ENCODE measurements at regions not wholly inside any gene's neighbourhood (a gene's known extent, or its start where the extent isn't known, plus 50 kb on each side); places are given as distances from the start of the nearest gene placed in this dataset.

- WGBS, 2 experiments (ENCODE audit: insufficient coverage in 1 of 2, insufficient read length in 1 of 2): 93% methylated on average over 6 to 8 of the region's 8 CpGs
- Histone ChIP-seq H3K9ac (ENCODE audit: extremely low read depth, low read length, poor library complexity, severe bottlenecking) (no peak overlapping the region), H3K27me3 (ENCODE audit: control insufficient read depth, insufficient read depth, low read length, poor library complexity, severe bottlenecking) (no peaks in the 10 kb centered on the region), H3K27ac (ENCODE audit: low read depth, low read length) (no peak overlapping the region), H3K4me3 (ENCODE audit: low read length) (no peak overlapping the region), H3K4me1 (ENCODE audit: control insufficient read depth, insufficient read depth, low read length) (no peaks in the 10 kb centered on the region), H3K9me3 (ENCODE audit: control insufficient read depth, low read length) (no peaks in the 10 kb centered on the region), H3K36me3 (ENCODE audit: control insufficient read depth, insufficient read depth, low read length) (no peaks in the 10 kb centered on the region)
- H3K36me3 Mint-ChIP-seq (ENCODE audit: low read depth): no peaks in the 10 kb centered on the region
- H3K27ac Mint-ChIP-seq: no peak overlapping the region
- TF ChIP-seq, protein P1, sequence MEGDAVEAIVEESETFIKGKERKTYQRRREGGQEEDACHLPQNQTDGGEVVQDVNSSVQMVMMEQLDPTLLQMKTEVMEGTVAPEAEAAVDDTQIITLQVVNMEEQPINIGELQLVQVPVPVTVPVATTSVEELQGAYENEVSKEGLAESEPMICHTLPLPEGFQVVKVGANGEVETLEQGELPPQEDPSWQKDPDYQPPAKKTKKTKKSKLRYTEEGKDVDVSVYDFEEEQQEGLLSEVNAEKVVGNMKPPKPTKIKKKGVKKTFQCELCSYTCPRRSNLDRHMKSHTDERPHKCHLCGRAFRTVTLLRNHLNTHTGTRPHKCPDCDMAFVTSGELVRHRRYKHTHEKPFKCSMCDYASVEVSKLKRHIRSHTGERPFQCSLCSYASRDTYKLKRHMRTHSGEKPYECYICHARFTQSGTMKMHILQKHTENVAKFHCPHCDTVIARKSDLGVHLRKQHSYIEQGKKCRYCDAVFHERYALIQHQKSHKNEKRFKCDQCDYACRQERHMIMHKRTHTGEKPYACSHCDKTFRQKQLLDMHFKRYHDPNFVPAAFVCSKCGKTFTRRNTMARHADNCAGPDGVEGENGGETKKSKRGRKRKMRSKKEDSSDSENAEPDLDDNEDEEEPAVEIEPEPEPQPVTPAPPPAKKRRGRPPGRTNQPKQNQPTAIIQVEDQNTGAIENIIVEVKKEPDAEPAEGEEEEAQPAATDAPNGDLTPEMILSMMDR (conservative IDR thresholded peaks at IDR 0.05): no peak
- H3K4me1 Mint-ChIP-seq: no peaks in the 10 kb centered on the region
- H3K9me3 Mint-ChIP-seq: no peaks in the 10 kb centered on the region
- H3K27me3 Mint-ChIP-seq (ENCODE audit: insufficient read depth): peaks cover 2% of the 10 kb centered on the region
- H3K4me3 Mint-ChIP-seq: no peak overlapping the region
- no peak for DNase-seq
These were observed 79.4 kb upstream of the ADRA2C start for GRCh38 chr4:3686753-3687152.

DNA sequence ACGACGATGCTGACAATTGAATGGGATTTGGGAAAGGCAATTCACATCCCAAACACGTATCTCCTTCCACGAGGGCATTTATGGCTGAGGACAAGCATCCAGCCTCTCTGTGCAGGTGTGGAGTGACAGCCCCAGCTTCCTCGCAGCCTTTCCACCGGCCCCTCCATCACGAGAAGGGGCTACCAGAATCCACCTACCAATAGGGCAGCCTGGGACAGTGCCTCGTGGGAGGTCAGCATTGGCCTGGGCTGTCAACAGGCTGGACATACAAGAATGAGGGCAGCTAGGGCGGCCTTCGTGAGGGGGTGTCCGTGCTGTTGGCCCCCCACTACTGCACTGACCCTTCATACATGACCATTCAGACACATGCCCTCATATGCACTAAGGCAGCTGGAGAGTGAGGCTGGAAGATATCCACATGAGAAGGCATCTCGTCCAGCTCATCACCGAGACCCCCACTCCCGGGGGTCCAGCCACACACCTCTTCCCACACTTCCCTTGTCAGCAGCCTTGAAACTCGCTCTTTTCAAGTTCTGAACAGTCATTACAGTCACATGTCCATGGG is 81.0 kb upstream of the ADRA2C start:
- TF ChIP-seq, protein P1 (conservative IDR thresholded peaks at IDR 0.05): no peak
- Histone ChIP-seq H3K4me1 (ENCODE audit: control insufficient read depth, insufficient read depth, low read length) (no peaks in the 10 kb centered on the region), H3K4me3 (ENCODE audit: low read length) (no peak overlapping the region), H3K27ac (ENCODE audit: low read depth, low read length) (no peak overlapping the region), H3K27me3 (ENCODE audit: control insufficient read depth, insufficient read depth, low read length, poor library complexity, severe bottlenecking) (no peaks in the 10 kb centered on the region), H3K9me3 (ENCODE audit: control insufficient read depth, low read length) (no peaks in the 10 kb centered on the region), H3K9ac (ENCODE audit: extremely low read depth, low read length, poor library complexity, severe bottlenecking) (no peak overlapping the region), H3K36me3 (ENCODE audit: control insufficient read depth, insufficient read depth, low read length) (no peaks in the 10 kb centered on the region)
- H3K9me3 Mint-ChIP-seq: no peaks in the 10 kb centered on the region
- no peak overlapping the region for H3K27ac Mint-ChIP-seq
- no peak overlapping the region for H3K4me3 Mint-ChIP-seq
- 87 to 98% methylated on average over 7 to 15 of the region's 15 CpGs for whole genome bisulfite sequencing, 2 experiments (ENCODE audit: insufficient coverage in 1 of 2, insufficient read length in 1 of 2)
- peaks cover 2% of the 10 kb centered on the region for H3K27me3 Mint-ChIP-seq (ENCODE audit: insufficient read depth)
- no peaks in the 10 kb centered on the region for H3K4me1 Mint-ChIP-seq
- DNase-seq: no peak
- H3K36me3 Mint-ChIP-seq (ENCODE audit: low read depth): no peaks in the 10 kb centered on the region

GRCh38 chr4:3684546-3684945 is 81.6 kb upstream of the ADRA2C start:
- H3K4me3 Mint-ChIP-seq: no peak overlapping the region
- Histone ChIP-seq H3K4me1 (ENCODE audit: control insufficient read depth, insufficient read depth, low read length) (no peaks in the 10 kb centered on the region), H3K4me3 (ENCODE audit: low read length) (no peak overlapping the region), H3K27me3 (ENCODE audit: control insufficient read depth, insufficient read depth, low read length, poor library complexity, severe bottlenecking) (no peaks in the 10 kb centered on the region), H3K9me3 (ENCODE audit: control insufficient read depth, low read length) (no peaks in the 10 kb centered on the region), H3K36me3 (ENCODE audit: control insufficient read depth, insufficient read depth, low read length) (no peaks in the 10 kb centered on the region), H3K9ac (ENCODE audit: extremely low read depth, low read length, poor library complexity, severe bottlenecking) (no peak overlapping the region), H3K27ac (ENCODE audit: low read depth, low read length) (no peak overlapping the region)
- TF ChIP-seq, protein P1 (conservative IDR thresholded peaks at IDR 0.05): no peak
- H3K9me3 Mint-ChIP-seq: no peaks in the 10 kb centered on the region
- WGBS, 2 experiments (ENCODE audit: insufficient coverage in 1 of 2, insufficient read length in 1 of 2): 86 to 93% methylated on average over 7 to 8 of the region's 8 CpGs
- no peaks in the 10 kb centered on the region for H3K36me3 Mint-ChIP-seq (ENCODE audit: low read depth)
- H3K27ac Mint-ChIP-seq: no peak overlapping the region
- no peaks in the 10 kb centered on the region for H3K4me1 Mint-ChIP-seq
- H3K27me3 Mint-ChIP-seq (ENCODE audit: insufficient read depth): peaks cover 2% of the 10 kb centered on the region
- no peak for DNase-seq

All from endodermal cell (in vitro differentiated cells).